ENCODE measurements at regions not wholly inside any gene's neighbourhood (a gene's known extent, or its start where the extent isn't known, plus 50 kb on each side); places are given as distances from the start of the nearest gene placed in this dataset.

GRCh38 chr11:122360875-122361274 lies 244.9 kb upstream of the BLID start:
- H3K4me3 ChIP-seq (ENCODE audit: control insufficient read depth, low read depth, low read length) = no peak overlapping the region
- no peak for DNase-seq (ENCODE audit: low read depth)
- peak; percentile 16 for TF ChIP-seq CTCF (conservative IDR thresholded peaks at IDR 0.05; ENCODE audit: control insufficient read depth, insufficient read depth, low read depth, low read length)

- DNase-seq (ENCODE audit: low read depth) = no peak
- TF ChIP-seq CTCF (conservative IDR thresholded peaks at IDR 0.05; ENCODE audit: control insufficient read depth, insufficient read depth, low read depth, low read length) = no peak
- no peak overlapping the region for H3K4me3 ChIP-seq (ENCODE audit: control insufficient read depth, low read depth, low read length)
Measured at GRCh38 chr11:122359081-122359571, 243.1 kb upstream of the BLID start.

GRCh38 chr11:122358292-122358691 lies 242.3 kb upstream of the BLID start:
- no peak for DNase-seq (ENCODE audit: low read depth)
- no peak for TF ChIP-seq CTCF (conservative IDR thresholded peaks at IDR 0.05; ENCODE audit: control insufficient read depth, insufficient read depth, low read depth, low read length)
- no peak overlapping the region for H3K4me3 ChIP-seq (ENCODE audit: control insufficient read depth, low read depth, low read length)

GRCh38 chr11:122355968-122356367 lies 240.0 kb upstream of the BLID start:
- H3K4me3 ChIP-seq (ENCODE audit: control insufficient read depth, low read depth, low read length) = no peak overlapping the region
- no peak for TF ChIP-seq CTCF (conservative IDR thresholded peaks at IDR 0.05; ENCODE audit: control insufficient read depth, insufficient read depth, low read depth, low read length)
- no peak for DNase-seq (ENCODE audit: low read depth)

GRCh38 chr11:122354025-122354697 lies 238.1 kb upstream of the BLID start:
- DNase-seq (ENCODE audit: low read depth) = no peak
- no peak overlapping the region for H3K4me3 ChIP-seq (ENCODE audit: control insufficient read depth, low read depth, low read length)
- TF ChIP-seq CTCF (conservative IDR thresholded peaks at IDR 0.05; ENCODE audit: control insufficient read depth, insufficient read depth, low read depth, low read length) = no peak

GRCh38 chr11:122353561-122353960 lies 237.5 kb upstream of the BLID start:
- no peak for DNase-seq (ENCODE audit: low read depth)
- TF ChIP-seq CTCF (conservative IDR thresholded peaks at IDR 0.05; ENCODE audit: control insufficient read depth, insufficient read depth, low read depth, low read length) = no peak
- H3K4me3 ChIP-seq (ENCODE audit: control insufficient read depth, low read depth, low read length) = no peak overlapping the region

Measured in fibroblast of mammary gland (primary cell).